B cell (primary cell): ENCODE measurements at regions not wholly inside any gene's neighbourhood (a gene's known extent, or its start where the extent isn't known, plus 50 kb on each side); places are given as distances from the start of the nearest gene placed in this dataset.

Experiments
- EZH2 ChIP-seq: IDR thresholded peaks from 2 replicates; pipeline ENCODE4 v1.6.1; 2012; ENCODE audit warnings: borderline replicate concordance, low read depth, mild to moderate bottlenecking, moderate library complexity, low read length; ENCODE audit not compliant: insufficient read depth, poor library complexity, severe bottlenecking
- TF ChIP-seq, protein P1 (sequence below): fragments of 200-600 bp; IDR thresholded peaks from one replicate; pipeline ENCODE4 v1.8.0; 2022; ENCODE audit warnings: antibody characterized with exemption, mild to moderate bottlenecking

DNA sequence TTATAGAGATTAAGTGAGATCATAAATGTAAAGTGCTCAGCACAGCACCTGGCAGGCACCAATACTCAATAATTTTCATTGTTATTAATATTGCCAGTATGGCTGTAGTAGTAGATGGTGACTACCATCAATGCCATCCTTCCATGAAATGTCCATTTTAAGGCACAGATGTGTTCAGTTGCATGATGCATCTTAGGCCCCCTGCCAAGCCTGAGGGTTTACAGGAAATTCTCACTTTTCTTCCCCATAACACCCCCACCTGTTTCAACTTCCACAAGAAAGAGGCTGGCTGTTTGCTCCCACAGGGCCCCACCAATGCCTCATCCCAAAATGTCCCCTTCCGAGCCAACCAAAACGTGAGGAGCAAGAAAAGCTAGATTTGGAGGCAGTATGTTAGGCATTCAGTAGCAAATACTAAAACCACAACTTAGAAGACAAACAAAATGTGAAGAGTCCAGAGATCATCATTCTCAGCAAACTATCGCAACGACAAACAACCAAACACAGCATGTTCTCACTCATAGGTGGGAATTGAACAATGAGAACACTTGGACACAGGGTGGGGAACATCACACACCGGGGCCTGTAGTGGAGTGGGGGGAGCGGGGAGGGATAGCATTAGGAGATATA is 110.6 kb upstream of the NHSL1 start:
- TF ChIP-seq, protein P1, sequence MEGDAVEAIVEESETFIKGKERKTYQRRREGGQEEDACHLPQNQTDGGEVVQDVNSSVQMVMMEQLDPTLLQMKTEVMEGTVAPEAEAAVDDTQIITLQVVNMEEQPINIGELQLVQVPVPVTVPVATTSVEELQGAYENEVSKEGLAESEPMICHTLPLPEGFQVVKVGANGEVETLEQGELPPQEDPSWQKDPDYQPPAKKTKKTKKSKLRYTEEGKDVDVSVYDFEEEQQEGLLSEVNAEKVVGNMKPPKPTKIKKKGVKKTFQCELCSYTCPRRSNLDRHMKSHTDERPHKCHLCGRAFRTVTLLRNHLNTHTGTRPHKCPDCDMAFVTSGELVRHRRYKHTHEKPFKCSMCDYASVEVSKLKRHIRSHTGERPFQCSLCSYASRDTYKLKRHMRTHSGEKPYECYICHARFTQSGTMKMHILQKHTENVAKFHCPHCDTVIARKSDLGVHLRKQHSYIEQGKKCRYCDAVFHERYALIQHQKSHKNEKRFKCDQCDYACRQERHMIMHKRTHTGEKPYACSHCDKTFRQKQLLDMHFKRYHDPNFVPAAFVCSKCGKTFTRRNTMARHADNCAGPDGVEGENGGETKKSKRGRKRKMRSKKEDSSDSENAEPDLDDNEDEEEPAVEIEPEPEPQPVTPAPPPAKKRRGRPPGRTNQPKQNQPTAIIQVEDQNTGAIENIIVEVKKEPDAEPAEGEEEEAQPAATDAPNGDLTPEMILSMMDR: no peak
- no peak for TF ChIP-seq EZH2
